ENCODE measurements at regions not wholly inside any gene's neighbourhood (a gene's known extent, or its start where the extent isn't known, plus 50 kb on each side); places are given as distances from the start of the nearest gene placed in this dataset.

DNA sequence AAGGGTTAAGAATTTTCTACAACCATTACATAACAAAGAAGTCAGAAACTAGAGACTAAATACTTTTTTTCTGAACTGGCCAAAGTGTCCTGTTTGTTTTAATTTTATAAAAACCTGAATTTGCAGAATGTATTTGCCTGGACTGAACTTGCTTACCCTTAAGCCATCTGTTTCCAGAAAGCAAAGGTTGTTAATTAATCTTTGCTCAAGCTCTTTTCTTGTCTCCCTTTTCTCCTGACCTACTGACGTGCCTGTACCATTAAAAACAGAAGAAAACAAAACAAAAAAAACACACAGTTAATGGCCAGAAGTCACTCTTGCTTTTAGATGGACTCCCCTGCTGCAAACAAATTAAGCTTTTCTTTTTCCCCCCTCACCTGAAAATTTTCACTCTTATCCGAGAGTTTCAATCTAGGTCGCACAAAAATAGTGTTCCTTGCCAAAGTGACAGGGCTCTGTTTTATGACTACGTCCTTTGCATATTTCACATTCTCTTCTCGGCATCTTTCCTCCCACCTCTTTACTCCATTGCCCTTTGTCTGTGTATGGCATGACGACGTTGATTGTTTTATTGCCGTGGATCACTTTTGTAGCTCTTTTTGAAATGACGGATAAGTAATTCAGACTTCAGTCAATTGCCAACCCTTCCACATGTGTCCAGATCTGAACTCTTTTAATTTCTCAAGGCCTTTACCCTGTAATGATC, 333.8 kb upstream of the GRIN3A start:
- TF ChIP-seq, protein P1, sequence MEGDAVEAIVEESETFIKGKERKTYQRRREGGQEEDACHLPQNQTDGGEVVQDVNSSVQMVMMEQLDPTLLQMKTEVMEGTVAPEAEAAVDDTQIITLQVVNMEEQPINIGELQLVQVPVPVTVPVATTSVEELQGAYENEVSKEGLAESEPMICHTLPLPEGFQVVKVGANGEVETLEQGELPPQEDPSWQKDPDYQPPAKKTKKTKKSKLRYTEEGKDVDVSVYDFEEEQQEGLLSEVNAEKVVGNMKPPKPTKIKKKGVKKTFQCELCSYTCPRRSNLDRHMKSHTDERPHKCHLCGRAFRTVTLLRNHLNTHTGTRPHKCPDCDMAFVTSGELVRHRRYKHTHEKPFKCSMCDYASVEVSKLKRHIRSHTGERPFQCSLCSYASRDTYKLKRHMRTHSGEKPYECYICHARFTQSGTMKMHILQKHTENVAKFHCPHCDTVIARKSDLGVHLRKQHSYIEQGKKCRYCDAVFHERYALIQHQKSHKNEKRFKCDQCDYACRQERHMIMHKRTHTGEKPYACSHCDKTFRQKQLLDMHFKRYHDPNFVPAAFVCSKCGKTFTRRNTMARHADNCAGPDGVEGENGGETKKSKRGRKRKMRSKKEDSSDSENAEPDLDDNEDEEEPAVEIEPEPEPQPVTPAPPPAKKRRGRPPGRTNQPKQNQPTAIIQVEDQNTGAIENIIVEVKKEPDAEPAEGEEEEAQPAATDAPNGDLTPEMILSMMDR (IDR thresholded peaks at IDR 0.05) = no peak
- no peak for TF ChIP-seq POLR2AphosphoS5 (IDR thresholded peaks at IDR 0.05; ENCODE audit: low read depth, low read length)
- TF ChIP-seq, protein P2, sequence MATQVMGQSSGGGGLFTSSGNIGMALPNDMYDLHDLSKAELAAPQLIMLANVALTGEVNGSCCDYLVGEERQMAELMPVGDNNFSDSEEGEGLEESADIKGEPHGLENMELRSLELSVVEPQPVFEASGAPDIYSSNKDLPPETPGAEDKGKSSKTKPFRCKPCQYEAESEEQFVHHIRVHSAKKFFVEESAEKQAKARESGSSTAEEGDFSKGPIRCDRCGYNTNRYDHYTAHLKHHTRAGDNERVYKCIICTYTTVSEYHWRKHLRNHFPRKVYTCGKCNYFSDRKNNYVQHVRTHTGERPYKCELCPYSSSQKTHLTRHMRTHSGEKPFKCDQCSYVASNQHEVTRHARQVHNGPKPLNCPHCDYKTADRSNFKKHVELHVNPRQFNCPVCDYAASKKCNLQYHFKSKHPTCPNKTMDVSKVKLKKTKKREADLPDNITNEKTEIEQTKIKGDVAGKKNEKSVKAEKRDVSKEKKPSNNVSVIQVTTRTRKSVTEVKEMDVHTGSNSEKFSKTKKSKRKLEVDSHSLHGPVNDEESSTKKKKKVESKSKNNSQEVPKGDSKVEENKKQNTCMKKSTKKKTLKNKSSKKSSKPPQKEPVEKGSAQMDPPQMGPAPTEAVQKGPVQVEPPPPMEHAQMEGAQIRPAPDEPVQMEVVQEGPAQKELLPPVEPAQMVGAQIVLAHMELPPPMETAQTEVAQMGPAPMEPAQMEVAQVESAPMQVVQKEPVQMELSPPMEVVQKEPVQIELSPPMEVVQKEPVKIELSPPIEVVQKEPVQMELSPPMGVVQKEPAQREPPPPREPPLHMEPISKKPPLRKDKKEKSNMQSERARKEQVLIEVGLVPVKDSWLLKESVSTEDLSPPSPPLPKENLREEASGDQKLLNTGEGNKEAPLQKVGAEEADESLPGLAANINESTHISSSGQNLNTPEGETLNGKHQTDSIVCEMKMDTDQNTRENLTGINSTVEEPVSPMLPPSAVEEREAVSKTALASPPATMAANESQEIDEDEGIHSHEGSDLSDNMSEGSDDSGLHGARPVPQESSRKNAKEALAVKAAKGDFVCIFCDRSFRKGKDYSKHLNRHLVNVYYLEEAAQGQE (IDR thresholded peaks at IDR 0.05; ENCODE audit: insufficient read depth in 1 of 2, low read depth in 2 of 2, low read length in 1 of 2) = no peak
- TF ChIP-seq SIN3A (IDR thresholded peaks at IDR 0.05; ENCODE audit: borderline replicate concordance, insufficient read depth, low read depth, low read length) = no peak
